Sigmoid colon (tissue), 4 donors: ENCODE measurements at regions not wholly inside any gene's neighbourhood (a gene's known extent, or its start where the extent isn't known, plus 50 kb on each side); places are given as distances from the start of the nearest gene placed in this dataset.

Experiments
- CTCF ChIP-seq, 4 experiments: fragments of 450-650 bp in 3 of 4; fragments of 200-600 bp in 1 of 4; IDR thresholded peaks; one replicate each; pipeline ENCODE4 v1.5.1; 2016 to 2019; ENCODE audit warnings: antibody characterized with exemption in 4 of 4, mild to moderate bottlenecking in 3 of 4, moderate library complexity in 2 of 4
- EP300 ChIP-seq, 4 donors: sonication (generic); formaldehyde crosslinking; IDR thresholded peaks; one replicate each; pipeline ENCODE4 v1.6.1; 2017; ENCODE audit warnings: antibody characterized with exemption in 4 of 4

GRCh38 chr16:52597772-52598483, 51.0 kb upstream of the TOX3 start:
- no peak for TF ChIP-seq EP300 (IDR thresholded peaks at IDR 0.05)
- TF ChIP-seq CTCF (IDR thresholded peaks at IDR 0.05): no peak
